LNCAP (cell line): ENCODE measurements at regions not wholly inside any gene's neighbourhood (a gene's known extent, or its start where the extent isn't known, plus 50 kb on each side); places are given as distances from the start of the nearest gene placed in this dataset.

Source experiments
- TF ChIP-seq, protein P1 (sequence below): fragments of 450-650 bp; IDR thresholded peaks from 2 replicates; pipeline ENCODE4 v1.5.1; 2017; ENCODE audit warnings: mild to moderate bottlenecking

GRCh38 chr22:48081281-48081680, 1318.8 kb downstream of the TBC1D22A start:
- TF ChIP-seq, protein P1, sequence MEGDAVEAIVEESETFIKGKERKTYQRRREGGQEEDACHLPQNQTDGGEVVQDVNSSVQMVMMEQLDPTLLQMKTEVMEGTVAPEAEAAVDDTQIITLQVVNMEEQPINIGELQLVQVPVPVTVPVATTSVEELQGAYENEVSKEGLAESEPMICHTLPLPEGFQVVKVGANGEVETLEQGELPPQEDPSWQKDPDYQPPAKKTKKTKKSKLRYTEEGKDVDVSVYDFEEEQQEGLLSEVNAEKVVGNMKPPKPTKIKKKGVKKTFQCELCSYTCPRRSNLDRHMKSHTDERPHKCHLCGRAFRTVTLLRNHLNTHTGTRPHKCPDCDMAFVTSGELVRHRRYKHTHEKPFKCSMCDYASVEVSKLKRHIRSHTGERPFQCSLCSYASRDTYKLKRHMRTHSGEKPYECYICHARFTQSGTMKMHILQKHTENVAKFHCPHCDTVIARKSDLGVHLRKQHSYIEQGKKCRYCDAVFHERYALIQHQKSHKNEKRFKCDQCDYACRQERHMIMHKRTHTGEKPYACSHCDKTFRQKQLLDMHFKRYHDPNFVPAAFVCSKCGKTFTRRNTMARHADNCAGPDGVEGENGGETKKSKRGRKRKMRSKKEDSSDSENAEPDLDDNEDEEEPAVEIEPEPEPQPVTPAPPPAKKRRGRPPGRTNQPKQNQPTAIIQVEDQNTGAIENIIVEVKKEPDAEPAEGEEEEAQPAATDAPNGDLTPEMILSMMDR, result no peak

DNA sequence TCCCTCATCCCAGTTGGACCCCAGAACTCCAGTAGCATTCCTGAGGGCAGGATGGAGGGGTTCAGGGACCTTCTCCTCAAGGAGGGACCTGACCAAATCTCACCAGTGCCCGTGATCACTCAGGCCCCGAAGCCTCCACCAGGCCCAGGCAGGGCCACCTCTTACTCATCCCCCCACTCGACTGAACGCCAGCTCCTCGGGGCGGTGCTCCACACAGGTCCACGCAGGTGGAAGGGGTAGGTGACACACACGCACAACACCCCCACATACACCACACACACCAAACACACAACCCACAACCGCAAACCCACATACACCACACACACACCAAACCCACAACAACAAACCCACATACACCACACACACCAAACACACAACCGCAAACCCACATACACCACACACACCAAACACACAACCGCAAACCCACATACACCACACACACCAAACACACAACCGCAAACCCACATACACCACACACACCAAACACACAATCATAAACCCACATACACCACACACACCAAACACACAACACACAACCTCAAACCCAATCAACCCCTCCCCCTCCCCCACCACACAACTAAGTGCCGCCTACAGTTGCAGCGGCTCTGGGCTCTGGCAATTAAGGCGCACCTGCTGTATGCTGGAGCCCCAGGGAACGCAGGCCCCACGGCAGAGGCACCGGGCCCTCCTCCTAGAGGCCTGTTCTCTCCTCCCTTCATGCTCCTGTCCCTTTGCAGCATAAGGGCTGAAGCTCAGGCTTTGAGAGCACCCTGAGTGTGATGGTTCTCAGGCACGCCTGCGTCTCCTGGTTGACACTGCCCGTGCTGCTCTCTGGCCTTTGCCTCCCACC, 1318.1 kb downstream of the TBC1D22A start:
- TF ChIP-seq, protein P1, result no peak

DNA sequence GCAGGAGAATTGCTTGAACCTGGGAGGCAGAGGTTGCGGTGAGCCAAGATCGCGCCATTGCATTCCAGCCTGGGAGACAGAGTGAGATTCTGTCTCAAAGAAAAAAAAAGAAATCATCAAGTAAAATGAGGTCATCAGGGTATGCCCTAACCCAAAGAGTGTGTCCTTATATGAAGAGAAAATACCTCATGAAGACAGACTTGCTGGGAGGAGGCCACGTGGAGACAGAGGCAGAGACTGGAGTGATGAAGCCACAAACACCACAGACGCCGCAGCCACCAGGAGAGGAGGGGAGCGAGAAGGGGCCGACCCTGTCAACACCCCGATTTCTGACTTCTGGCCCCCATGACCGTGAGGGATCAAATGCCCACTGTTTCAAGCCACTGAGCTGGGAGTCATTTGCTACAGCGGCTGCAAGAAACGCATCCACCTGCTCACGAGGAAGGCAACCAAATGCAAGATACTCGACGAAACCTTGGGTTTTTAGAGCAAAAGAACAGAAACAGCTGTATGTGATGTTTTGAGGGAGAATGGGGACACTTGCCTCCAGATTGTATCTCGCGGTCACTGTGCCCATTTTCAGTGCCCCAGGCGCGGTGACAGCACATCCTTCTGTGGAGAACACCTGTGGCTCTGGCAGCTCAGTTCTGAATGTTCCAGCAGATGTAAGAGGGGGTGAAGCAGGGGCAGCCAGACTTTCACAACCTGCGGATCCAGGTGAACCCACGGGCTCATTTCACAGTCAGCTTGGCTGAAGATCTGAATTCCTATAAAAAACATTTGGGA, 1317.2 kb downstream of the TBC1D22A start:
- TF ChIP-seq, protein P1, result no peak

DNA sequence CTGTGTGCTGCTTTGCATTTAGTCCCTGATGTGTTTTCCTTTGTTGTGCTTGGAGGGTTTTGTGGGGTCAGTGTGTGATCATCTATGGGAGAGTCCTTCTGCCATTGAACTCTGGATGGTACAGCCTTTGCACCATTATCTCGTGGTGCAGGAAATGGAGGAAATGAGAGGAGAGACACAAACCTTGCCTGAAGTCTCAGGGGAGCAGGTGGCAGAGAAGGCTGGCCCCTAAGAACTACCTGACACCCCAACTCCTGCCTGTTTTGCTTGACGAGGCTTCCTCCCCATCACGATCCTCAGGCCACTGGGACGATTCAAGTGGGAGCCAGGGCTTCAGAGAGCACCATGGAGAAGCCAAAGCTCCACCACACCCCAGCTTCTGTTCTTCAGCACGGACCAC, 1316.4 kb downstream of the TBC1D22A start:
- TF ChIP-seq, protein P1, result no peak

- TF ChIP-seq, protein P1, result no peak
Measured at GRCh38 chr22:48077699-48078098, 1315.2 kb downstream of the TBC1D22A start.

GRCh38 chr22:48076008-48076407, 1313.6 kb downstream of the TBC1D22A start:
- TF ChIP-seq, protein P1, result no peak

GRCh38 chr22:48075604-48076003, 1313.2 kb downstream of the TBC1D22A start:
- TF ChIP-seq, protein P1, result no peak
